ENCODE measurements at regions not wholly inside any gene's neighbourhood (a gene's known extent, or its start where the extent isn't known, plus 50 kb on each side); places are given as distances from the start of the nearest gene placed in this dataset.

DNA sequence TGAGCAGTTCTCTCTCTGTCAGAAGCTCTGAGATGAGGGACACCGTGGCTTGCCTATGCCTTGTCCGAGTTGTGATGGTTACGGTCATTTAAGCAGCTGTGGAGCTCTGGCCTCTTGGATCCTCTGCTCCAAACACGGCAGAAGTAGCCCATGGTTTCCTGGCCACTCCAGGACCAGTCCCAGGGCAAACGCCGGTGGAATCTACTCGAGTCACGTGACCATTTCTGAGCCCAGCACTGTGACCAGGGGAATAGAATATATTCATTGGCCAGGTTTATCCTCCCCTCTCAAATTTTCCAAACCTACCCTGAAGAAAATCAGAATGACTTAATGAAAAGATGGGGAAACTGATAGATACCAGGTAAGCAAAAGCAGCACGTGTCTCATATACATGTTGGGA lies 152.8 kb downstream of the TTLL2 start:
- TF ChIP-seq, protein P1, sequence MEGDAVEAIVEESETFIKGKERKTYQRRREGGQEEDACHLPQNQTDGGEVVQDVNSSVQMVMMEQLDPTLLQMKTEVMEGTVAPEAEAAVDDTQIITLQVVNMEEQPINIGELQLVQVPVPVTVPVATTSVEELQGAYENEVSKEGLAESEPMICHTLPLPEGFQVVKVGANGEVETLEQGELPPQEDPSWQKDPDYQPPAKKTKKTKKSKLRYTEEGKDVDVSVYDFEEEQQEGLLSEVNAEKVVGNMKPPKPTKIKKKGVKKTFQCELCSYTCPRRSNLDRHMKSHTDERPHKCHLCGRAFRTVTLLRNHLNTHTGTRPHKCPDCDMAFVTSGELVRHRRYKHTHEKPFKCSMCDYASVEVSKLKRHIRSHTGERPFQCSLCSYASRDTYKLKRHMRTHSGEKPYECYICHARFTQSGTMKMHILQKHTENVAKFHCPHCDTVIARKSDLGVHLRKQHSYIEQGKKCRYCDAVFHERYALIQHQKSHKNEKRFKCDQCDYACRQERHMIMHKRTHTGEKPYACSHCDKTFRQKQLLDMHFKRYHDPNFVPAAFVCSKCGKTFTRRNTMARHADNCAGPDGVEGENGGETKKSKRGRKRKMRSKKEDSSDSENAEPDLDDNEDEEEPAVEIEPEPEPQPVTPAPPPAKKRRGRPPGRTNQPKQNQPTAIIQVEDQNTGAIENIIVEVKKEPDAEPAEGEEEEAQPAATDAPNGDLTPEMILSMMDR (IDR thresholded peaks at IDR 0.05): no peak
- no peak for TF ChIP-seq POLR2A (IDR thresholded peaks at IDR 0.05)
- no peak for TF ChIP-seq EP300 (IDR thresholded peaks at IDR 0.05; ENCODE audit: low read depth)
